Stimulated activated naive B cell treated with anti-CD40 and anti-IgM and Interleukin-4, amounts not matched to agents 10 μg/mL and 1 μg/mL and 100 μg/mL, for 72 hours (primary cell): ENCODE measurements at regions not wholly inside any gene's neighbourhood (a gene's known extent, or its start where the extent isn't known, plus 50 kb on each side); places are given as distances from the start of the nearest gene placed in this dataset.
A peak's percentile ranks its signal among the peaks of the same experiment; 100 is the strongest.
"Not testable (repeated sequence)": the region's sequence is repeated elsewhere in the genome, so short reads cannot be mapped to it uniquely, and the experiment has no call there.

ENCODE experiments used
- ATAC-seq, 2 donors: fragments of 150-1000 bp; cut with Tn5 transposase; replicated peaks; 2 replicates each; pipeline ENCODE4 v1.10.0; 2021; ENCODE audit warnings: moderate library complexity in 1 of 2
- DNase-seq: peaks from one replicate; pipeline ENCODE4 v3.0.0; 2021
- H3K27ac Mint-ChIP-seq: one replicate; pipeline ENCODE4 v1.8.0; 2022; ENCODE audit warnings: mild to moderate bottlenecking, mixed read lengths
- H3K27me3 Mint-ChIP-seq, 2 donors: one replicate each; pipeline ENCODE4 v1.8.0; 2022; ENCODE audit warnings: mixed read lengths in 2 of 2
- H3K36me3 Mint-ChIP-seq, 2 donors: one replicate each; pipeline ENCODE4 v1.8.0; 2022; ENCODE audit warnings: mixed read lengths in 2 of 2, mild to moderate bottlenecking in 1 of 2
- H3K4me1 Mint-ChIP-seq, 2 donors: one replicate each; pipeline ENCODE4 v1.8.0; 2022; ENCODE audit warnings: mixed read lengths in 2 of 2, mild to moderate bottlenecking in 1 of 2
- H3K4me3 Mint-ChIP-seq, 2 donors: one replicate each; pipeline ENCODE4 v1.8.0; 2022; ENCODE audit warnings: mild to moderate bottlenecking in 2 of 2, mixed read lengths in 2 of 2, moderate library complexity in 1 of 2
- H3K9me3 Mint-ChIP-seq, 2 donors: one replicate each; pipeline ENCODE4 v1.8.0; 2022; ENCODE audit warnings: mixed read lengths in 2 of 2, mild to moderate bottlenecking in 1 of 2

DNA sequence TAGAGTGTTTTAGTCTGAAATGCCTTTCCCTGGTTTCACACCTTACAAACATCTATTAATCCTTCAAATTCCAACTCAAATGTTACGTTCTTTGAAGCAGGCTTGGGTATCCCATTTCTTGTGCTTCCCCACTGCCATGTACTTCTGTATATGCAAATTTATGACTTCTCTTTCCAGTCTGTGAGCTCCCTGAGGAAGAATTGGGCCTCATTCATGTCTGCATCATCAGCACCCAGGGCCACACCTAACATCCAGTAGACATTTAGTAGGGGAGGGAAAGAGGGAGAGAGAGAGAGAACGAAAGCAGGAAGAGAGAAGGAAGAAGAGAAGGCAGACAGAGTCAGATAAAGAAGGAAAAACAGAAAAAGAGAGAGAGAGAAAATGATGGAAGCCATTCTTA, 53.3 kb upstream of the KY start:
- Mint-ChIP-seq H3K36me3 (no peaks in the 10 kb centered on the region), H3K4me3 (no peak overlapping the region), H3K9me3 (peaks cover 0 to 4% of the 10 kb centered on the region in 2 donors), H3K4me1 (no peaks in the 10 kb centered on the region), H3K27me3 (no peaks in the 10 kb centered on the region), H3K27ac (no peak overlapping the region)
- DNase-seq (no peak), ATAC-seq (no peak)

GRCh38 chr3:134704556-134704955, 53.7 kb upstream of the KY start:
- Mint-ChIP-seq H3K4me1 (no peaks in the 10 kb centered on the region), H3K36me3 (no peaks in the 10 kb centered on the region), H3K27me3 (no peaks in the 10 kb centered on the region), H3K9me3 (peaks cover 0 to 4% of the 10 kb centered on the region in 2 donors), H3K27ac (no peak overlapping the region), H3K4me3 (no peak overlapping the region)
- ATAC-seq (no peak), DNase-seq (no peak)

GRCh38 chr3:134707908-134708597, 57.2 kb upstream of the KY start:
- peaks cover 0 to 2% of the 10 kb centered on the region in 2 donors for H3K9me3 Mint-ChIP-seq
- no peak overlapping the region for H3K27ac Mint-ChIP-seq
- ATAC-seq = peak in 1 of 2 donors; percentile 46
- H3K4me1 Mint-ChIP-seq = no peaks in the 10 kb centered on the region
- no peak overlapping the region for H3K4me3 Mint-ChIP-seq
- no peak for DNase-seq
- no peaks in the 10 kb centered on the region for H3K36me3 Mint-ChIP-seq
- no peaks in the 10 kb centered on the region for H3K27me3 Mint-ChIP-seq

- ATAC-seq (no peak), DNase-seq (no peak)
- Mint-ChIP-seq H3K27ac (no peak overlapping the region), H3K36me3 (no peaks in the 10 kb centered on the region), H3K27me3 (no peaks in the 10 kb centered on the region), H3K4me3 (no peak overlapping the region), H3K9me3 (peaks cover 0 to 2% of the 10 kb centered on the region in 2 donors), H3K4me1 (peaks cover 1 to 4% of the 10 kb centered on the region in 2 donors)
Observed at GRCh38 chr3:134708671-134709070, 57.8 kb upstream of the KY start.

GRCh38 chr3:134709076-134709475, 58.3 kb upstream of the KY start:
- no peak for DNase-seq
- H3K4me3 Mint-ChIP-seq = no peak overlapping the region
- ATAC-seq = no peak
- peaks cover 0 to 2% of the 10 kb centered on the region in 2 donors for H3K9me3 Mint-ChIP-seq
- H3K27me3 Mint-ChIP-seq = no peaks in the 10 kb centered on the region
- H3K36me3 Mint-ChIP-seq = no peaks in the 10 kb centered on the region
- peaks cover 1 to 7% of the 10 kb centered on the region in 2 donors for H3K4me1 Mint-ChIP-seq
- no peak overlapping the region for H3K27ac Mint-ChIP-seq

- Mint-ChIP-seq H3K4me1 (peaks cover 1 to 7% of the 10 kb centered on the region in 2 donors), H3K27me3 (no peaks in the 10 kb centered on the region), H3K27ac (no peak overlapping the region), H3K9me3 (peaks cover 0 to 2% of the 10 kb centered on the region in 2 donors), H3K4me3 (no peak overlapping the region), H3K36me3 (no peaks in the 10 kb centered on the region)
- ATAC-seq (no peak), DNase-seq (no peak)
Observed at GRCh38 chr3:134709561-134710312, 58.9 kb upstream of the KY start.

- H3K4me3 Mint-ChIP-seq = no peak overlapping the region
- H3K27ac Mint-ChIP-seq = no peak overlapping the region
- H3K27me3 Mint-ChIP-seq = no peaks in the 10 kb centered on the region
- peaks cover 1 to 7% of the 10 kb centered on the region in 2 donors for H3K4me1 Mint-ChIP-seq
- H3K9me3 Mint-ChIP-seq = peaks cover 0 to 2% of the 10 kb centered on the region in 2 donors
- DNase-seq = no peak
- H3K36me3 Mint-ChIP-seq = no peaks in the 10 kb centered on the region
- no peak for ATAC-seq
Observed at GRCh38 chr3:134710313-134710680, 59.5 kb upstream of the KY start.

- ATAC-seq (no peak), DNase-seq (no peak)
- Mint-ChIP-seq H3K9me3 (peaks cover 0 to 2% of the 10 kb centered on the region in 2 donors), H3K27me3 (no peaks in the 10 kb centered on the region), H3K4me1 (peaks cover 1 to 7% of the 10 kb centered on the region in 2 donors), H3K27ac (no peak overlapping the region), H3K36me3 (no peaks in the 10 kb centered on the region), H3K4me3 (no peak overlapping the region)
Observed at GRCh38 chr3:134711284-134711683, 60.5 kb upstream of the KY start.

DNA sequence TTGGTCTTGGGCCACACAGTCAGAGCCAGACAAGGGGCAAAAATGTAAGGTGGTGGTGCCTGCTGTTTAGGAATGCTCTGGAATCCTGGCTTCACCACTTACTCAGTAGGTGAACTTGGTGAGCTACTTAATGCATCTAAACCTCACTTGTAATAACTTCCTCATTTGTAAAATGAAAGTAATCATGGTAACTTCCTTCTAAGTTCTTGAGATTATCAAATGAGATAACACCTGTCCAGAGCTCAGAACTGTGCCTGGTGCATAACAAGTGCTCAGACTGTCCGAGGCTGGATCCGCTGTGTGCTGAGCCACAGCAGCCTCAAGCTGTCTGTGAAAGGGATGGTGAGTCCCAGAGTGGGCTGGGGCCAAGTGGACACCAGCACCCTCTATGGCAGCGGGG, 62.8 kb upstream of the KY start:
- no peaks in the 10 kb centered on the region for H3K27me3 Mint-ChIP-seq
- peaks cover 1 to 7% of the 10 kb centered on the region in 2 donors for H3K4me1 Mint-ChIP-seq
- DNase-seq (no peak), ATAC-seq (peak; percentile 23 to 25)
- no peak overlapping the region for H3K27ac Mint-ChIP-seq
- peaks cover 0 to 2% of the 10 kb centered on the region in 2 donors for H3K9me3 Mint-ChIP-seq
- H3K36me3 Mint-ChIP-seq = no peaks in the 10 kb centered on the region
- no peak overlapping the region for H3K4me3 Mint-ChIP-seq

GRCh38 chr3:134718726-134719125, 67.9 kb upstream of the KY start:
- H3K4me3 Mint-ChIP-seq = no peak overlapping the region
- no peak for DNase-seq

DNA sequence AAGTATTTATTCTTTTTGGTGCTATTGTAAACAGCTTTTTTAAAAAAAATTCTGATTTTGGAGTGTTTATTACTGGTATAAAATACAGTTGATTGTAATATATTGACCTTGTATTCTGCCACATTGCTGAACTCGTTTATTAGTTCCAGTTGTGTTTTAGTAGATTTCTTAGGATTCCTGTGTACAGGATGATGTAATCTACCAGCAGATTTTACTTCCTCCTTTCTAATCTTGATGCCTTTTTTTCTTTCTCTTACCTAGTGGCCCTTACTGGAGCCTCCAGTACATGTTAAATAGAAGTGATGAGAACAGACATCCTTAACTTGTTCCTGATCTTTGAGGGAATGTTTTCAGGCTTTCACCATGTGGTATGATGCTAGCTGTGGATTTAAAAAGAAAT, 70.4 kb upstream of the KY start:
- H3K36me3 Mint-ChIP-seq = no peaks in the 10 kb centered on the region
- H3K27me3 Mint-ChIP-seq = peaks cover 7% of the 10 kb centered on the region in 2 donors
- no peak overlapping the region for H3K27ac Mint-ChIP-seq
- H3K9me3 Mint-ChIP-seq = no peaks in the 10 kb centered on the region
- H3K4me3 Mint-ChIP-seq = no peak overlapping the region
- no peaks in the 10 kb centered on the region for H3K4me1 Mint-ChIP-seq
- ATAC-seq = no peak
- DNase-seq = no peak

More at GRCh38 chr3:134718726-134719125, 67.9 kb upstream of the KY start:
- H3K27me3 Mint-ChIP-seq = peaks cover 7% of the 10 kb centered on the region in 2 donors
- ATAC-seq = no peak
- no peaks in the 10 kb centered on the region for H3K36me3 Mint-ChIP-seq
- H3K27ac Mint-ChIP-seq = no peak overlapping the region
- H3K4me1 Mint-ChIP-seq = peaks cover 0 to 2% of the 10 kb centered on the region in 2 donors
- H3K9me3 Mint-ChIP-seq = no peaks in the 10 kb centered on the region

DNA sequence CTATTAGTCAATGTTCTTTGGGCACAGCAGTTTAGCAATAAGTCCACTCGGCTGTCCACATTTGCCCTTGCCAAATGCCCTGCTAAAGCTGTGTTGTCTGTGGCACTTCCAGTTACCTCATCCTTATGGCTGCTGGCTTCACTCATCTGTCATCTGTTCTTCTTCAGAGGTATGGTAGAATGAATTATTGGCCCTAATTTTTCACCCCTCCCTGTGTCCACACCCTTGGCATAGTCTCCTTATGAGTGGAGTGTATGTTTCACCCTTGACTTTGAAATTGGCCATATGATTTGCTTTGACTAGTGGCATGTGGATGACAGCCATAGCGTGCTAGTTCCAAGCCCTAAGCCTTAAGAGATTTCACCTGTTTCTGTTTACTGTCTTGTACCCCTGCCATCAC, 72.1 kb upstream of the EPHB1 start:
- H3K4me3 Mint-ChIP-seq = no peak overlapping the region
- ATAC-seq (no peak), DNase-seq (no peak)
- no peaks in the 10 kb centered on the region for H3K9me3 Mint-ChIP-seq
- H3K27ac Mint-ChIP-seq = no peak overlapping the region
- no peaks in the 10 kb centered on the region for H3K4me1 Mint-ChIP-seq
- no peaks in the 10 kb centered on the region for H3K36me3 Mint-ChIP-seq
- H3K27me3 Mint-ChIP-seq = peaks cover 7 to 11% of the 10 kb centered on the region in 2 donors

- no peaks in the 10 kb centered on the region for H3K36me3 Mint-ChIP-seq
- H3K9me3 Mint-ChIP-seq = no peaks in the 10 kb centered on the region
- H3K27me3 Mint-ChIP-seq = peaks cover 0 to 4% of the 10 kb centered on the region in 2 donors
- ATAC-seq (no peak), DNase-seq (no peak)
- no peaks in the 10 kb centered on the region for H3K4me1 Mint-ChIP-seq
- no peak overlapping the region for H3K4me3 Mint-ChIP-seq
- no peak overlapping the region for H3K27ac Mint-ChIP-seq
Observed at GRCh38 chr3:134729649-134730048, 65.4 kb upstream of the EPHB1 start.

DNA sequence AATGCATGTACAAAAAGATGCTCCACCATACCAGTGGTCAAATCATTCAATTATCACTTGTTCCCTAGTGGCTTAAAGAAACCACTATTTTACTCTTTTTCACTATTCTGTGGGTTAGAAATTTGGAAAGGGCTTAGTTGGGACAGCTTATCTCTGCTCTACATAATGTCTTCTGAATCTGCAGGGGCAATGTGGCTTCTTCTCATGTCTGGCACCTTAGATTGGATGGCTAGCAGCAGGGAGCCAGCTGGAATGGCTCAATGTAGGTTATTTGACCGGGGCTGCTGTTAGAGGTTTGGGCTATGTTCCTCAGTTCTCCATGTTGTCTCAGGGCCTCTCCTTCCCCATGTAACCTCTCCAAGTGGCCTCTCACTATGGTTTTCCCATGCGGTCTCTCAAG, 57.5 kb upstream of the EPHB1 start:
- H3K9me3 Mint-ChIP-seq = no peaks in the 10 kb centered on the region
- no peaks in the 10 kb centered on the region for H3K36me3 Mint-ChIP-seq
- no peak overlapping the region for H3K27ac Mint-ChIP-seq
- H3K27me3 Mint-ChIP-seq = peaks cover 0 to 4% of the 10 kb centered on the region in 2 donors
- no peak for ATAC-seq
- DNase-seq = no peak
- no peak overlapping the region for H3K4me3 Mint-ChIP-seq
- H3K4me1 Mint-ChIP-seq = no peaks in the 10 kb centered on the region

DNA sequence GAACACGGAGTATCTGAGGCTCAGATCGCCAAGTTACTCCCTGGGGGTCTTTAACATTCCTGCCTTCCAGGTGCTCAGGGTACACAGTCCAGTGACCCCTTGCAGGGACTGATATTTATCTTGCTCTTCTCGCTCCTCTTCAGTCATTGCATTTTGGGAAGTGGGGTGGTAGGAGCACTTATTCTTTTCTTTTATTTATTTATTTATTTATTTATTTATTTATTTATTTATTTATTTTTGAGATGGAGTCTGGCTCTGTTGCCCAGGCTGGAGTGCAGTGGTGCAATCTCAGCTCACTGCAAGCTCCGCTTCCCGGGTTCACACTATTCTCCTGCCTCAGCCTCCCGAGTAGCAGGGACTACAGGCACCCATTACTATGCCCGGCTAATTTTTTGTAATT, 55.0 kb upstream of the EPHB1 start:
- H3K36me3 Mint-ChIP-seq, H3K27ac Mint-ChIP-seq, H3K4me1 Mint-ChIP-seq, DNase-seq, ATAC-seq, H3K9me3 Mint-ChIP-seq, H3K4me3 Mint-ChIP-seq, H3K27me3 Mint-ChIP-seq: not testable (repeated sequence)
